A172 (cell line): ENCODE measurements at regions not wholly inside any gene's neighbourhood (a gene's known extent, or its start where the extent isn't known, plus 50 kb on each side); places are given as distances from the start of the nearest gene placed in this dataset.
"Not testable (repeated sequence)": the region's sequence is repeated elsewhere in the genome, so short reads cannot be mapped to it uniquely, and the experiment has no call there.

Source experiments
- DNase-seq: peaks from one replicate; pipeline ENCODE4 v3.0.0-alpha.2; 2015; ENCODE audit warnings: low spot score

DNA sequence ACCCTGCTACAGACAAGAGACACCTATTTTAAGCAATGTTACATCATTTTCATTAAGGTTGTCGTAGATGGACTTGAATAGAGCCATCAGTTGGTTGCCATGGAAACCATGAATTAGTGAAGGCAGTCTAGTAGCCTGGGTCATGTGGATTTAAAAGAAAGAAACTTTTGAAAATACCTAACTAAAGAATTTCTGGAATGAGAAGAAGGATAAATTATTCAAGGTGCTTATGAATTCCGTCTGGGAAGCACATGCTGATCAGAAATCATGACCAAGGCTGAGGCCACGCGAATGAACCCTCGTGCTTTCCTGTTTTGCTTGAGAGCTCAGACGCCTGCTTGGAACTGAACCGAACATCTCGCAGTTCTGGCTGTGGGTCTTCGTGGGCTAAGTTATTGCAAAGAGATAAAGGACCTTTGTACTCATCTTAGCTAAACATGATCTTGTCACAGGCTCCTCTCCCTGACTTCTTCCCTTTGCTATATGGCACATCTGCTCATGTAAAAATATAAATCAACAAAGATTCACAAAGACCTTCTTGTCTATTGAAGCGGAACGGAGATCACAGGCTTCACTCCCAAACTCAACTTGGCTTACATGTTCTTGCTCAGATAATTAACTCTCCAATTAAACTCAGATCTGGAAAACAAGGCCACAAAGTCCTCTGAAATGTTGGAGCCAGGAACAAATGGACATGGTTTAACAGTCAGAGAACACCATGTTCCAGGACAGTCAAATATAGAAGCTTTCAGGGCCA is 140.2 kb downstream of the NUFIP1 start:
- DNase-seq, result no peak

DNA sequence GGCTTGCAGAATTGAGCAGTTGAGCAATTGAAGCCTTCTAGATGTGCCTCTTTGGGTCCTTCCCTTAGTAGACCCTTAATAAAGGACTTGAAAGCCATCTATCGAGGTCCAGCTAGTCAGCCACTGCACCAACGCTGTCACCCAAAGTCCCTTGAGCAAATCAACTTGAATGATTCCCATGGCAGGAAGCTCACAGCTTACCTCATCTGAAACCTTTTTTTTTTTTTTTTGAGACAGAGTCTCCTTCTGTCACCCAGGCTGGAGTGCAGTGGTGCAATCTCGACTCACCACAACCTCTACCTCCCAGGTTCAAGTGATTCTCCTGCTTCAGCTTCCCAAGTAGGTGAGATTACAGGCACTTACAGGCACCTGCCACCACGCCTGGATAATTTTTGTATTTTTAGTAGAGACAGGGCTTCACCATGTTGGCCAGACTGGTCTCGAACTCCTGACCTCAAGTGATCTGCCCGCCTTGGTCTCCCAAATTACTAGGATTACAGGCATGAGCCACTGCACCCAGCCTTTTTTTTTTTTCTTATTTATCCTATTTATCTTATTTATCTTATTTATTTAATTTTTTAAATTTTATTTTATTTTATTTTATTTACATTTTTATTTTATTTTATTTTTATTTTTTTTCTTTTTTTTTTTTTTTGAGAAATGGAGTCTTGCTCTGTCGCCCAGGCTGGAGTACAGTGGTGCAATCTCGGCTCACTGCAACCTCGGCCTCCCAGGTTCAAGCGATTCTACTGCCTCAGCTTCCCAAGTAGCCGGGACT is 143.8 kb downstream of the NUFIP1 start:
- not testable (repeated sequence) for DNase-seq

DNA sequence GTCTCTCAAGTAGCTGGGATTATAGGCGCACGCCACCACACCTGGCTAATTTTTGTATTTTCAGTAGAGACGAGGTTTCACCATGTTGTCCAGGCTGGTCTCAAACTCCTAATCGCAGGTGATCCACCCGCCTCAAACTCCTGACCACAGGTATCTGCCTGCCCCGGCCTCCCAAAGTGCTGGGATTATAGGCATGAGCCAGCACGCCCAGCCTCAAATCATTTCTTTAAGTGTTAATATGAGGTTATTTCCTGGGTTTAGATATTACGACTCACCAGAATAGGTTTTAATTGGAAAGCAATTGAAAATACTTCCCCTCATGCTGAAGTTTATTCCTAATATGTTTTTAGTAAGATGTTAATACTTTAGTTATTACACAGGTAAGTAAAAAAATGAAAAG is 144.5 kb downstream of the NUFIP1 start:
- DNase-seq, result no peak

DNA sequence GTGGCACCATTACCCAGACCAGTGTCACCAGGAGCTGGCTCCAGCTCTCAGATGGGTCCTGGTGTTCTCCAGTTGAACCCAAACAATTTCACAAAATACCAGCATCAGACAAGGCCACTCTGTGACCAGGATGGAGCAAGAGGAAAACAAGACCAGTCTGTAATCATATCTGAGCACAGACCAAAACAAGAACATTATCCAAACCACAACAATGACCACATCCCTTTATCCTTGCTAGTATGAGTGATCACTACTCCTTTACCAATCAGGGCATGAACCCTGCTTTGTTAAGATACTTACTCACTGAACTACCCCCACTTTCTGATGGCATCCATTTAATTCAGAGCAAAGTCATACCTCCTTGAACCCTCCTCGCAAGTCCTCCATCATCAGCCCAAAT is 145.9 kb downstream of the NUFIP1 start:
- DNase-seq, result peak; percentile 63

DNA sequence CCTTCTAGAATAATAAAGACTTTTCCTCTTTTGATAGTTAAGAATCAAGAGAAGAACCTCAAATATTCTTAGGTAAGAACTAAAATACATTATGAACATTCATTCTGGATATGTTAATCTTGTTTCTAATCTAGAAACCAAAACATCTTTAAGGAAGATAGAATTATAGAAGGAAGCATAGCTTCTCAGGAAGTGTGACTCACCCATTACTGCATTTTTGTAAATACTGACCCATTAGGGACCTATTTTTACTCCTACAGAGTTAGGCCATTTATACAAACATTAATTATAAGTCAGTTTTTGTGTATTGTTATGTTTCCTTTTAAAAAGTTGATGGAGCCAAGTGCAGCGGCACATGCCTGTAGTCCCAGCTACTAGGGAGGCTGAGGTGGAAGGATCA is 147.1 kb downstream of the NUFIP1 start:
- DNase-seq, result peak; percentile 66

DNA sequence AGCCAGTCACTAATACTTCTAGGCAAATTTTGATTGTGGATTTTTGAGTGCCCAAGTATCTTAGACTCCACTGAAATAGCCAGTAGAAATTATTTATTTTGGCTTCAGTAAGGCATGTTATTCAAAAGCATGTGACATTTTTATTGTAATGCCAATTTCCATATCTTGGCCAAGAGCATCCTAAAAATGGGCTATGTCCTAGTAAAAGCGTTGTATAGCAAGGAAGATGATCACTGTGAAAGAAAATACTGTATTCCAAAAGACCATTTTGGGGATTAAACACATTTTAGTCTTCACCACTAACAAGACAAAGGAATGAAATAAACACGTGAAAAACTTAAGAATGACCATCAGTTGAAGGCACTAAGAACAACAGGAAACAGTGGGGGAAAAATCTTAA is 149.1 kb downstream of the NUFIP1 start:
- no peak for DNase-seq

DNA sequence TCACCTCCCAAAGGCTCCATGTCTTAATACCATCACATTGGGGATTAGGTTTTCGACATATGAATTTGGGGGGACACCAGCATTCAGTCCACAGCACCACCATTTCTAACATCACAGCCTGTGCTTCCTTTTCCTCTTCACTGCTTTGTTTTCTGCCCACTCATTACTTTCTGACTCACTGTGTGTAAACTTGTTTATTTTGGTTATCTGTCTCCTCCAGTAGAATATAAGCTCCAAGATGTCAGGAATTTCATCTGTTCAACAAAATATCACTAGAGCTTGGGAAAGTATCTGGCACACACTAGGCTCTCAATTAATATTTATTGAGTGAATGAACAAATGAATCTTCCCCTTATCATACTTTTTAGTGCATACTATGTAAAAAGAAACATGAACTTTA is 152.0 kb downstream of the NUFIP1 start:
- DNase-seq, result peak; percentile 50

DNA sequence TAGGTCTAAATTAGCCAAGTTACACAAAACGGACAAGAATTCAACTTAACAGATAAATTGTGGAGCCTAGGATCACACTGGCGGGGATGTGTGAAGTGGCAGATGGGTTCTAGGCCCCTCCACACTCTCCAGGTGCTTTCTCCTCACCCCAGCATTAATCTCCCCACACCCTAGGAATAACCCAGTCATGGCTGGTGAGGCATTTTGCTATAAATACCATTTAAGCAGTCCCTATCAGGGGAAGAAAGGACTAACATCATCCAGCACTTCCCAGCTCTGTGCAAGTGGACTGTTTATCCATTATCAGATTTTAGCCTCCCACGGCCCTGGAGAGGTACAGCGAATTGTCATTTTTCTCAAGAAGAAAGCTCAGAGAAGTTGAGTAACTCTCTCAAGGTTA is 154.9 kb downstream of the NUFIP1 start:
- DNase-seq, result no peak

DNA sequence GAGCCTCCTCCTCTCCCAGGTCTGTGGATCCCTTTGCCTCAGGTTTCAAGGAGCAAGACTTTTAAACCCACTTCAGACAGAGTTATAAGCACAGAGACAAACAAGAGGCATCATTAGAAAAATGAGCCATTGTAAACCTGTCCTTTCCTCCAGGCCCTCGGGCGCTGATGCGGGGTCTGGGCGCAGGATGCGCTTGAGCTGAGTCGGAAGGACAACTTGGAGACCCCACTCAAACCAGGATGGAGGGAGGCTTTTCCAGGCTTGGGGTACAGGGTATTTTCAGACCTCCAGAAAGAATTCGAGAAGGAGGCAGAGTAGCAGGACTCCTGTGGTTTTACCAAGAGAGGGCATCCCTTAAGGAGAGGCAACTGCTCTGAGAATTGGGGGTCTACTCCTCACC is 155.6 kb downstream of the NUFIP1 start:
- DNase-seq, result no peak

DNA sequence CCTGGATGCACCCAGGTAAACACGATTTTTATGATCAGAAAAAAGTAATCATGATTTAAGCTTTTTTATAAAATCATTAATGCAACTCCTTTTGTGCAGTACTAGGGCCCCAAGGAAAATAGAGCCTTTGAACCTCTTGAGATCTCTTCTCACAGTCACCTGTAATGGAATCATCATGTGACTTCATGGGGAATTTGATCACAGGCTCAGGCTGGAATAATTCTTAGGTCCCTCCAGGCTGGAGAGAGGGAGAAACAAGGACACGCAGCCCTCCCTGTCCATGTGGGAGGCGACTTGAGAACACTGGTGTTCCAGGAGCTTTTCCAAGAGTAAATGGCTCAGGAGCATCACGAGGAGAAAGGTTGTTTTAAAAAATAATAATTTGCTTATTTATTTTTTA is 156.1 kb downstream of the NUFIP1 start:
- no peak for DNase-seq

DNA sequence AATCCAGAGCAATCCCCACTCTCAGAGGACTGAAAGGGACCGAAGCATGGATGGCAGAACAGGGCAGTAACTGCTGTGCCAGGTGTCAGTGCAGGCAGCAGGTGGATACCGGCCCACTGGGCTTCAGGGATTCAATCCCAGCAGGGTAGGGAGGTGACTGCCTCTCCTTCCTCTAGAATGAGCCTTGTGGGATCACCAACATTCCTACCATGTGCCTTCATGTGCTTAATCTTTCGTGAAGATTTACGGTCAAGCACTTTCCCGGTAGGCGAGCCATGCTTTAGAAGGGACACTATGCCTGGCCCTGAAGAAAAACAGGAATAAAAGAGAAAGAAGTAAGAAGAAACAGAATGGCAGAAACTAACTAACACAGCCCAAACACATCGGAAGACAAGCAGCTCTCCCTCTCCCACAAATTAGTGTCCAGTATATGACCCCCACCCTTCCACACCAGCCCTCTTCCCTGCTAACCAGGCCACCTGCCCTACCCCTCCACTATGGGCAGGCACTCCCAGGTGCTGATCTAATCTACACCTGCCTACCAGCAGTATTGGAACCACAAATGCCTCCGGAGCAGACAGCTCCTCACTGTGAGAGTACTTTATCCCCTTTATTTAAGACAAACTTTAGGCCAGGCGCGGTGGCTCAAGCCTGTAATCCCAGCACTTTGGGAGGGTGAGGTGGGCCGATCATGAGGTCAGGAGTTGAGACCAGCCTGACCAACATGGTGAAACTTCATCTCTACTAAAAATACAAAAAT is 162.5 kb downstream of the NUFIP1 start:
- DNase-seq, result no peak

DNA sequence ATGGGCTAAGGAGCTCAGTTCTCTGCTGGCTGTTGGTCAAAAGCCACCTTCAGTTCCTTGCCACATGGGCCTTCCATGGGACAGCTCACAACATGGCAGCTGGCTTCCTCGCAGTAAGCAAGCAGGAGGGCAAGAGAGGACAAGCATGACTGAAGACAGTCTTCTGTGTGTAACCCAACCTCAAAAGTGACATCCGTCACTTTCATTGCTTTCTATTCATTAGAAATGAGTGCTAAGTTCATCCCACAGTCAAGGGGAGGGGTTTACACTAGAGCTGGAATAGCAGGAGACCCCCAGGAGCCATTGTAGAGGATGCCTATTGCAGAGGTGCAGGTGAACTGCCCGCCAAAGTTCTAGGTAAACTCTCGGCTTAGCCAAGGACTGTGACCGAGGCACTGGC is 163.3 kb downstream of the NUFIP1 start:
- DNase-seq, result no peak

DNA sequence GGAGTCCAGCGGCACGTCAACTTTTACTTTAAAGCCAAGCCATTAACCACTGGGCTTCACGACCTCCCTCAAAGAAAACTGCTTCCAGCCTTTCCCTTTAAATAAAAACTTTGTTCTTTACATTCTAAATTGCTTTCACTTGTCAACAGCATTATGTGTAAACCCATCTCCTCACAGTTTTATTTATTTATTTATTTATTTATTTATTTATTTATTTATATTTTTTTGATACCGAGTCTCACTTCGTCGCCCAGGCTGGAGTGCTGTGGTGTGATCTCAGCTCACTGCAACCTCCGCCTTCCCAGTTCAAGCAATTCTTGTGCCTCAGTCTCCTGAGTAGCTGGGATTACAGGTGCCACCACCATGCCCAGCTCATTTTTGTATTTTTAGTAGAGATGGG is 165.7 kb downstream of the NUFIP1 start:
- not testable (repeated sequence) for DNase-seq

DNA sequence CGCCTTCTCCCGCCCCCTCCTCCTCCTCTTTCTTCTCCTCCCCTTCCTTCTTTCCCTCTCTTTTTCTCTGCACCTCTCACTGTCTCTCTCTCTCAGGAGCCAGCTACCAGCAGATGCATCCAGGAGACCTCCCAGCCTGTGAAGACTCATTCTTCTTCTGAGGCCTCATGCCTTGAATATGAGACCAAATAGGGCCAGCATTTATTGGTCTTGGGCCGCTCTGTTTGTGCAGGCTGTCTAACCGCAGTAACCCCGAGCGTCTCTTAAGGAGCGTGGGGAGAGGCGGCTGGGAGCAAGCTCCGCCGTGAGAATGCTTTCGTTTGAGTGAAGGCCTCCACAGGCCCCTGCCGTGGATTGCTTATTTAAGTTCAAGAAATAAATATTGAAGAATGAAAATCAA is 167.0 kb downstream of the NUFIP1 start:
- no peak for DNase-seq

DNA sequence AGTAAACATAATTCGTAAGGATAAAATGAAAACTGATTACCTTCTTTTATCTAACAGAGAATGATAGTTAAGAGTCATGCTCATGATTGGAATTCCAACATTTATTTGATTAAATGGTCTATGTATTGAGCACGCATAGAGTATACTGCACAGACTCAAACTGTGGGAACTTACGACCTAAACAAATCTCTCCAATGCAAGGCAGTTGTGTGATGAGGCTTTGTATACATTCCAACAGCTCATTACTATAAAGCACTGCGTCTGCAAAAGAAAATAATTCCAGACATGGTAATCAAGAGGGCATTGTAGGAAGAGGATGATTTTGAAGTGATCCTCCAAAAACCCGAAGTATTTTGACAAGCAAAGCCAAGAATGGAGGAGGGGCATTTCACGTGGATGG is 169.5 kb downstream of the NUFIP1 start:
- DNase-seq, result no peak

DNA sequence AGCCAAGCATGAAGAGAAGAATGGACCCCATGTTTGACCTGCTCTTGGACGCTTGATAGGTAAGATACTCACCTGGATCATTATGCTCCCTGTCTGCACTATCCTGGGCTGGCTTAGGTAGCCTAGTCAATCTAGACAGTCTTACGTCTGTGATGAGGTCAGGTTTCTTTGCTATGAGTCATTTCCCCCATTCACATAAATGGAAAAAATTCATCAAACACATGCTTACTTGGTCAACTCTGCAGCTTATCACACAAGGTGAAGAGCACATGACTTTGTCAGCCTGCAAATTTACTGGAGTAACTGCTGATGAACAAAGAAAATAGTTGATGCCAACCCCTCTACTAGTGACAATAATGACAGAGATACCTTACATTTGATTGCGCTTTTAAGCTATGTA is 170.0 kb downstream of the NUFIP1 start:
- peak; percentile 89 for DNase-seq

DNA sequence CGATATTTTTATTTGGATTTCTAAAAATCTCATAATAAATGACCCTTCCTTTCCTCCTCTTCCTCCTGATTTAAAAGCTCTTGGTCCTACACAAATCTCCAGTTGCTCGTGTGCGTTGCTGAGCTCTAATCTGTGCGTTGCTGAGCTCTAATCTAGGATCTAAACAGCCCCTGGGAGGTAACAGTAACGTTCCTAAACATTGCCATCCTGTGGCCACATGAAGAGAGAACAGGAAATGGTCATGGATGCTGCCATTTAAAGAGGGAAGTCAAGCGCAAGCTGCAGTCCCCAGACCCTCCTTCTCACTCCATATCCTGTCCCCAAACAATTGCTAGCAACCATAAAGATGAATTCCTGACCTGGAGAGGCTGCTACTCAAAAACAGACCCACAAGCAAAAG is 170.8 kb downstream of the NUFIP1 start:
- peak; percentile 50 for DNase-seq

DNA sequence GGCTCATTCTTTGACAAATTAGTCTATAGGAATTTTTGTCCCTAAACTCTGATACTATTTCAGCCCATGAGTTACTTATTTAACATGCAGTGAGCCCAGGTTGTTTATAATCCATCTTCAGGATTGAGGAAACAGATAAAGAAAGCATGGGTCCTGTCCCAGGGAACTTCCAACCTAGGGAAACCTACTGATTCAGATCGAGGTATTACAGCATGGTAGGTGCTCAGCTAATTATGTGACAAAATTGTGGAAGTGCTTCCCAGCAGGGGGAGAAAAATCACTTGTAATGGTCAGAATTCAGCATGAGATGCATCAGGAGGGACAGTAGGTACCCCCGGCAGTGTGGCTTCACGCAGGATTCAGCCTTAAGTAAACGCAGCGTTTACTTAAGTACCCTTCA is 171.3 kb downstream of the NUFIP1 start:
- DNase-seq, result no peak

DNA sequence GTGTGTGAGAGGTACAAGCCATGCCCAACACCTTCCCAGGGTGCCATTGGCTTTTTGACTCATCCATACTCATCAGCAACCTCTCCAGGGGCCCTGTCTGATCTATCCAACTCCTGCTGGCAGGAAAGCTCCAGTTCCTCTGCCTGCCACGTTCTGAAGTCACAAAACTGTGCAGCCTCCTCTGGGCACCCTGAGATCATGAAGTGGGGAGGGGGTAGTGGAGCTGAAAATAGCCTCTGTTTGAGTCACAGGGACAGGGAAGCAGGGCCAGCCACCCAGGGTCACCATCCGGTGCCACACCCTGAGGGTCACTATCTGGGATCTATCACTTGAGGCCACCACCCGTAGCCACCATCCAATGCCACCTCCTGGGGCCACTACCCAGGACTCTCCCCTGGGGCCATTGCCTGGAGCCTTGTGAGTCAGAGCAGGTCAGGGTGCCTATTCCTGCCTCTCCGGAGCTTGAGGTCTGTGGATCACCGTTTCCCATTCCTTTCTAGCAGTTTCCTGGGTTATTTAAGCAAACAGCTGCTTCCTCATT is 172.1 kb downstream of the NUFIP1 start:
- DNase-seq, result peak; percentile 76

DNA sequence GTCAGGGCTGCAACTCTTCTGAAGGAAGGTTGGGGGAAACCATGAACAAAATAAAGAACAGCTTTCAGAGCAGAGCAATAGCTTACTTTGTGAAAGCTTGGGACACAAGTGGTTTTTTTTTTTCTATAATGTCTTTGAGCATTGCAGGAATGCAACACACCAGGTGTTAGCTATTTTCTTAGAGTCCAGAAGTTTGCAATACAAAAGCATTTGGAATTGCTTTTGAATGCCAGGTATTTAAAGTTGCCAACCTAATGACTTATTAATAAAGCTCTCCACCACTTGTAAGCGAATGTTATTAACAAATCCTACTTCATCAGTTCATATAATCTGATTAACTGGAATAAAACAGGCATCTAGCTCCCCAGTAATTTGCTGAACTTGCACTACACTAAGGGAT is 172.6 kb downstream of the NUFIP1 start:
- DNase-seq, result no peak

DNA sequence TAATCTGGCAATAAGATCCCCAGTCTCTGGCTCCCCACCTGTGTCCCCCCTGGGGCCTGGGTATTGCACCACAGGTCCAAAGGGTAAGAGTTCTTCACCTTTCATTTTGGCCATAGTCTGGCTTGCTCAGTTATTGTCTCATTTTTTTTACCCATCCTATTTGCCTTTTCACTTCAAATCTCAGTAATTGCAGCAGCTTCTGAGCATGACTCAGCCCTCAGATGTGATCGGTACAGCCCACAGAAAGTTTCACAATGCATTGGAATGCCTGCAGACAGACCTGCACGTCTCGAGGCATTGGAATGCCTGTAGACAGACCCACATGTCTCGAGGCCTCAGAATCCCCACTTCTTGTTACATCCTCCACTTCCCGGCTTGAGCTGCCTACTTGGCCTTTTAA is 173.6 kb downstream of the NUFIP1 start:
- peak; percentile 93 for DNase-seq

DNA sequence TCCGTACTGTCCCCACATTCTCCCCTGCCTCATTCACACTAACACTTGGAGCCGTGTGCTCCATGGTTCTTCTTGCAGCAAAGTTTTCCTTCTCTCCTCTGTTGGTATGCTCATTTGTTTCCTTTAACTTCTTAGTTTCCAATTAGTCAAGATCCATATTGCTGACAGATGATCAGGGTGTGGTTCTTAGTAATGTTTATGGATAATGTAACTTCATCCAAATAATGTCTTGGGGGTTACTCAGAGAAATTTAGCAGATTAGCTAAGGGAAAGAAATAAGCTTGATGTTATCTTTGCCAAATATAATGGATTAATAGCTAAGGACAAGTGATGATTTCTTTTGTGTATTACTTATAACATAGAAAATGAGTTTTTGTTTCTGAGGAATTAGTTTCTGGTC is 174.4 kb downstream of the NUFIP1 start:
- DNase-seq, result no peak
